COLO668 (cell line): ENCODE measurements at regions not wholly inside any gene's neighbourhood (a gene's known extent, or its start where the extent isn't known, plus 50 kb on each side); places are given as distances from the start of the nearest gene placed in this dataset.

Source experiments
- DNase-seq: peaks from one replicate; lab custom pipeline; 2025; ENCODE audit not compliant: unreplicated experiment; lab: John Stamatoyannopoulos, UW

GRCh38 chr20:22914291-22914690 is 120.8 kb upstream of the SSTR4 start:
- DNase-seq, result no peak

GRCh38 chr20:22915512-22915911 is 119.6 kb upstream of the SSTR4 start:
- no peak for DNase-seq

GRCh38 chr20:22916021-22916842 is 118.9 kb upstream of the SSTR4 start:
- no peak for DNase-seq

GRCh38 chr20:22918286-22918983 is 116.7 kb upstream of the SSTR4 start:
- DNase-seq, result no peak

- DNase-seq, result no peak
Observed at GRCh38 chr20:22920898-22921297, 114.2 kb upstream of the SSTR4 start.

- DNase-seq, result no peak
Observed at GRCh38 chr20:22921595-22922421, 113.3 kb upstream of the SSTR4 start.

- no peak for DNase-seq
Observed at GRCh38 chr20:22922987-22923386, 112.1 kb upstream of the SSTR4 start.

- no peak for DNase-seq
Observed at GRCh38 chr20:22924046-22924737, 110.9 kb upstream of the SSTR4 start.

GRCh38 chr20:22924949-22925612 is 110.0 kb upstream of the SSTR4 start:
- no peak for DNase-seq

GRCh38 chr20:22925613-22925983 is 109.5 kb upstream of the SSTR4 start:
- DNase-seq, result no peak

GRCh38 chr20:22927537-22927936 is 107.6 kb upstream of the SSTR4 start:
- DNase-seq, result no peak

- DNase-seq, result no peak
Observed at GRCh38 chr20:22928679-22929078, 106.4 kb upstream of the SSTR4 start.

GRCh38 chr20:22929661-22930060 is 105.5 kb upstream of the SSTR4 start:
- no peak for DNase-seq

- no peak for DNase-seq
Observed at GRCh38 chr20:22931653-22932608, 103.2 kb upstream of the SSTR4 start.

- DNase-seq, result no peak
Observed at GRCh38 chr20:22939181-22939580, 95.9 kb upstream of the SSTR4 start.

- DNase-seq, result no peak
Observed at GRCh38 chr20:22940350-22940749, 94.8 kb upstream of the SSTR4 start.

GRCh38 chr20:22941550-22941949 is 93.6 kb upstream of the SSTR4 start:
- no peak for DNase-seq

GRCh38 chr20:22942742-22943141 is 92.4 kb upstream of the SSTR4 start:
- no peak for DNase-seq

GRCh38 chr20:22944062-22944461 is 91.0 kb upstream of the SSTR4 start:
- no peak for DNase-seq
